COR-L47 (cell line): ENCODE measurements at regions not wholly inside any gene's neighbourhood (a gene's known extent, or its start where the extent isn't known, plus 50 kb on each side); places are given as distances from the start of the nearest gene placed in this dataset.
"Not testable (repeated sequence)": the region's sequence is repeated elsewhere in the genome, so short reads cannot be mapped to it uniquely, and the experiment has no call there.

Experiments
- DNase-seq: peaks from one replicate; lab custom pipeline; 2025; lab: John Stamatoyannopoulos, UW

GRCh38 chr2:111620281-111620680 is 263.7 kb downstream of the ANAPC1 start:
- DNase-seq, result no peak

GRCh38 chr2:111622859-111623258 is 261.1 kb downstream of the ANAPC1 start:
- DNase-seq, result no peak

GRCh38 chr2:111623380-111623779 is 260.6 kb downstream of the ANAPC1 start:
- DNase-seq, result no peak

- DNase-seq, result no peak
Measured at GRCh38 chr2:111624411-111625156, 259.4 kb downstream of the ANAPC1 start.

GRCh38 chr2:111625157-111625537 is 258.8 kb downstream of the ANAPC1 start:
- not testable (repeated sequence) for DNase-seq

- DNase-seq, result no peak
Measured at GRCh38 chr2:111626037-111626864, 257.7 kb downstream of the ANAPC1 start.

- no peak for DNase-seq
Measured at GRCh38 chr2:111626865-111627163, 257.2 kb downstream of the ANAPC1 start.

GRCh38 chr2:111627256-111627655 is 256.7 kb downstream of the ANAPC1 start:
- DNase-seq, result no peak

GRCh38 chr2:111628221-111628620 is 255.8 kb downstream of the ANAPC1 start:
- no peak for DNase-seq

- DNase-seq, result no peak
Measured at GRCh38 chr2:111629983-111630382, 254.0 kb downstream of the ANAPC1 start.

- no peak for DNase-seq
Measured at GRCh38 chr2:111632661-111633060, 251.3 kb downstream of the ANAPC1 start.

GRCh38 chr2:111633189-111633588 is 250.8 kb downstream of the ANAPC1 start:
- no peak for DNase-seq

GRCh38 chr2:111633643-111634042 is 250.3 kb downstream of the ANAPC1 start:
- no peak for DNase-seq

GRCh38 chr2:111634050-111634794 is 249.8 kb downstream of the ANAPC1 start:
- DNase-seq, result no peak

- DNase-seq, result no peak
Measured at GRCh38 chr2:111634995-111635538, 248.9 kb downstream of the ANAPC1 start.

GRCh38 chr2:111636905-111637304 is 247.1 kb downstream of the ANAPC1 start:
- no peak for DNase-seq

- no peak for DNase-seq
Measured at GRCh38 chr2:111638274-111638877, 245.6 kb downstream of the ANAPC1 start.

GRCh38 chr2:111640480-111640879 is 243.5 kb downstream of the ANAPC1 start:
- DNase-seq, result no peak

- no peak for DNase-seq
Measured at GRCh38 chr2:111642586-111643327, 241.2 kb downstream of the ANAPC1 start.

- no peak for DNase-seq
Measured at GRCh38 chr2:111643759-111644158, 240.2 kb downstream of the ANAPC1 start.

GRCh38 chr2:111647359-111647758 is 236.6 kb downstream of the ANAPC1 start:
- DNase-seq, result no peak
